ENCODE measurements at regions not wholly inside any gene's neighbourhood (a gene's known extent, or its start where the extent isn't known, plus 50 kb on each side); places are given as distances from the start of the nearest gene placed in this dataset.
"Not testable (repeated sequence)": the region's sequence is repeated elsewhere in the genome, so short reads cannot be mapped to it uniquely, and the experiment has no call there.

GRCh38 chr18:60018618-60019462, 119.0 kb downstream of the PMAIP1 start:
- Histone ChIP-seq H3K4me1 (ENCODE audit: control insufficient read depth, insufficient read depth, low read length) (peaks cover 9% of the 10 kb centered on the region; the same call in 1 of the 2 replicates), H3K4me3 (ENCODE audit: low read depth, low read length) (no peak overlapping the region), H3K27ac (ENCODE audit: extremely low read depth, low read depth, low read length) (no peak overlapping the region), H3K9me3 (ENCODE audit: control insufficient read depth, insufficient read depth, low read depth, low read length) (no peaks in the 10 kb centered on the region), H3K36me3 (ENCODE audit: control insufficient read depth in 2 of 2, insufficient read depth in 1 of 2, low read length in 2 of 2) (no peaks in the 10 kb centered on the region)
- ChIA-PET POLR2A (no interaction called here), CTCF (no interaction called here)
- TF ChIP-seq SP7 (tag by site-specific recombination; IDR thresholded peaks at IDR 0.05) (no peak), ZNF214 (tag by site-specific recombination; IDR thresholded peaks at IDR 0.05; ENCODE audit: borderline replicate concordance) (no peak), HOXD13 (CRISPR knock-in tag; IDR thresholded peaks at IDR 0.05; ENCODE audit: borderline replicate concordance) (no peak), ZNF26 (tag by site-specific recombination; IDR thresholded peaks at IDR 0.05) (no peak), ZNF473 (tag by site-specific recombination; IDR thresholded peaks at IDR 0.05) (no peak), ZNF266 (tag by site-specific recombination; IDR thresholded peaks at IDR 0.05; ENCODE audit: low read depth) (no peak), ZNF280C (tag by site-specific recombination; IDR thresholded peaks at IDR 0.05) (no peak), ZSCAN30 (tag by site-specific recombination; IDR thresholded peaks at IDR 0.05) (no peak), HOXA7 (CRISPR knock-in tag; IDR thresholded peaks at IDR 0.05; ENCODE audit: borderline replicate concordance) (no peak), ZNF558 (tag by site-specific recombination; IDR thresholded peaks at IDR 0.05) (no peak), MEIS1 (CRISPR knock-in tag; IDR thresholded peaks at IDR 0.05; ENCODE audit: borderline replicate concordance) (no peak), ZNF221 (tag by site-specific recombination; IDR thresholded peaks at IDR 0.05; ENCODE audit: borderline replicate concordance) (no peak), ZNF114 (tag by site-specific recombination; IDR thresholded peaks at IDR 0.05) (no peak), TRIM28 (IDR thresholded peaks at IDR 0.05; ENCODE audit: borderline replicate concordance, low read length) (no peak), ZNF768 (tag by site-specific recombination; IDR thresholded peaks at IDR 0.05) (no peak), ZNF785 (tag by site-specific recombination; IDR thresholded peaks at IDR 0.05) (no peak), ZNF830 (tag by site-specific recombination; IDR thresholded peaks at IDR 0.05; ENCODE audit: low read depth) (no peak), ZNF416 (tag by site-specific recombination; IDR thresholded peaks at IDR 0.05) (no peak), ZNF549 (tag by site-specific recombination; IDR thresholded peaks at IDR 0.05) (no peak), ZNF561 (tag by site-specific recombination; IDR thresholded peaks at IDR 0.05; ENCODE audit: borderline replicate concordance) (no peak)

- H3K36me3 ChIP-seq (ENCODE audit: control insufficient read depth in 2 of 2, insufficient read depth in 1 of 2, low read length in 2 of 2); H3K4me3 ChIP-seq (ENCODE audit: low read depth, low read length); POLR2A ChIA-PET; H3K4me1 ChIP-seq (ENCODE audit: control insufficient read depth, insufficient read depth, low read length); CTCF ChIA-PET; H3K9me3 ChIP-seq (ENCODE audit: control insufficient read depth, insufficient read depth, low read depth, low read length); H3K27ac ChIP-seq (ENCODE audit: extremely low read depth, low read depth, low read length): not testable (repeated sequence)
Measured at GRCh38 chr18:60018134-60018533, 118.3 kb downstream of the PMAIP1 start.

Measured in HEK293 (cell line).